ENCODE measurements at regions not wholly inside any gene's neighbourhood (a gene's known extent, or its start where the extent isn't known, plus 50 kb on each side); places are given as distances from the start of the nearest gene placed in this dataset.

DNA sequence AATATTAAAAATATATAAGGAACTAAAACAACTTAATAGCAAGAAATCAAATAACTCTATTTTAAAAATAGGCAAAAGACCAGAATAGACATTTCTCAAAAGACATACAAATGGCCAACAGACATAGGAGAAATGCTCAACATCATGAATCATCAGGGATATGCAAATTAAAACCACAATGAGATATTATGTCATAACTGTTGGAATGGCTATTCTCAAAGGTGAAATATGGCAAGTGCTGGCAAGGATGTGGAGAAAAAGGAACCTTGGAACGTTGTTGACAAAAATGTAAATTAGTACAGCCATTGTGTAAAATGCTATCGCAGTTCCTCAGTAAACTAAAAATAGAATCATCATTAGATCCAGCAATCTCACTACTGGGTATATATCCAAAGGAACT, 468.5 kb downstream of the NFIB start:
- in situ Hi-C loops (cut with HindIII; ENCODE audit: low sequenced_read_pairs), result no loop called here
- TF ChIP-seq, protein P1, sequence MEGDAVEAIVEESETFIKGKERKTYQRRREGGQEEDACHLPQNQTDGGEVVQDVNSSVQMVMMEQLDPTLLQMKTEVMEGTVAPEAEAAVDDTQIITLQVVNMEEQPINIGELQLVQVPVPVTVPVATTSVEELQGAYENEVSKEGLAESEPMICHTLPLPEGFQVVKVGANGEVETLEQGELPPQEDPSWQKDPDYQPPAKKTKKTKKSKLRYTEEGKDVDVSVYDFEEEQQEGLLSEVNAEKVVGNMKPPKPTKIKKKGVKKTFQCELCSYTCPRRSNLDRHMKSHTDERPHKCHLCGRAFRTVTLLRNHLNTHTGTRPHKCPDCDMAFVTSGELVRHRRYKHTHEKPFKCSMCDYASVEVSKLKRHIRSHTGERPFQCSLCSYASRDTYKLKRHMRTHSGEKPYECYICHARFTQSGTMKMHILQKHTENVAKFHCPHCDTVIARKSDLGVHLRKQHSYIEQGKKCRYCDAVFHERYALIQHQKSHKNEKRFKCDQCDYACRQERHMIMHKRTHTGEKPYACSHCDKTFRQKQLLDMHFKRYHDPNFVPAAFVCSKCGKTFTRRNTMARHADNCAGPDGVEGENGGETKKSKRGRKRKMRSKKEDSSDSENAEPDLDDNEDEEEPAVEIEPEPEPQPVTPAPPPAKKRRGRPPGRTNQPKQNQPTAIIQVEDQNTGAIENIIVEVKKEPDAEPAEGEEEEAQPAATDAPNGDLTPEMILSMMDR (IDR thresholded peaks at IDR 0.05; ENCODE audit: low read depth, low read length), result no peak

DNA sequence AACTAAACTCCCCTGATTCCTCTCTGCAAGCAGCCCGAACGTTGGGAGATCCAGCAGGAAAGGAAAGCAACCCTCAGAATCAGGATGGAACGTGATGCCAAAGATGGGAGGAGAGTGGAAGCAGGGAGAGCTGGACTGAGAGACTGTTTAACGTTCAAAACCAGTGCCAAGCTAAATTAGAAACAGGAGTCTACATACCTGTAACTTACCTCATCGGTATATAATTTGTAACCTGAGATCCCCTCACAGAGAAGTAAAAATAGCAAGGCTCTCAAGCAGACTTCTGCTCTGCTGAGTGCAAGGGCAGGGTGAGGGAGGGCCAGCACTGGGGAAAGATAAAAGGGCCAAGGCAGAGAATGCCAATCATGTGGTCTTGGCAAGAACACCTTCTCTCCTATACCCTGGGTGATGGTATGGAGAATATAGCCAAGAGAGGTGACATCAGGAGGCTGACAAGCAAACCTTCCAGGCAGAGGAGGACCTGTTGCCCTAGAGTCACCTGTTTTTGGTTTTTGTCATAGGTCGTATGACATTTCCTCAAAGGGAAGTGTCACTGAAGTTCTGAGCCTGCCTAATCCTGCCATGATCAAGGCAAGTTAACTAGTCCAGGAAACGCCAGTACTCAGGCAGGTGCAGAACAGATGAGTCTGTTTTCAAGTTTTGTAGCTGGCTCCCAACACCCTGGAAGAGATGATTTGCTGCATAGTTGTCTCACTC, 472.0 kb downstream of the NFIB start:
- in situ Hi-C loops (cut with HindIII; ENCODE audit: low sequenced_read_pairs), result no loop called here
- H3K4me3 ChIP-seq (ENCODE audit: low read depth, low read length), result no peak overlapping the region
- TF ChIP-seq, protein P1 (IDR thresholded peaks at IDR 0.05; ENCODE audit: low read depth, low read length), result no peak
- no peak for DNase-seq (ENCODE audit: low read depth, low spot score)

More for the DNA sequence above, 468.5 kb downstream of the NFIB start:
- DNase-seq (ENCODE audit: low read depth, low spot score), result peak; percentile 65
- no peak overlapping the region for H3K4me3 ChIP-seq (ENCODE audit: low read depth, low read length)

DNA sequence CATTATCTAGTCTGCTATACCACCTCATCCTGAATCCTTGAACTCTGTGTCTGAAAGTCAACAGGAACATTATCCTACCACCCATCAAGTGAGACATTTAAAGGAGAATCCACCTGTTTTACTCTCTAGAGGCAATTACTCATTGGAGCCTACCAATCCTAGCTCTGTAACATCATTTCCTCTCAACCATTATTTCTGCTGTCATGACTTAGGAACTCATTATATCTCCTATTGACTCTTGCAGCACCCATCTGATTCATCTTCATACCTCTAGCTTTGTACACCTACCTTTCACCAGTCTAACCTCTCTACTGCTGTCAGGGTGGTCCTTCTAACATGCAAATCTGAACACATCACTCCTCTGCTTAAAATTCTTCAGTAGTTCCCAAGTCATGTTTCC, 481.5 kb downstream of the NFIB start:
- in situ Hi-C loops (cut with HindIII; ENCODE audit: low sequenced_read_pairs), result no loop called here
- no peak overlapping the region for H3K4me3 ChIP-seq (ENCODE audit: low read depth, low read length)
- TF ChIP-seq, protein P1 (IDR thresholded peaks at IDR 0.05; ENCODE audit: low read depth, low read length), result no peak

DNA sequence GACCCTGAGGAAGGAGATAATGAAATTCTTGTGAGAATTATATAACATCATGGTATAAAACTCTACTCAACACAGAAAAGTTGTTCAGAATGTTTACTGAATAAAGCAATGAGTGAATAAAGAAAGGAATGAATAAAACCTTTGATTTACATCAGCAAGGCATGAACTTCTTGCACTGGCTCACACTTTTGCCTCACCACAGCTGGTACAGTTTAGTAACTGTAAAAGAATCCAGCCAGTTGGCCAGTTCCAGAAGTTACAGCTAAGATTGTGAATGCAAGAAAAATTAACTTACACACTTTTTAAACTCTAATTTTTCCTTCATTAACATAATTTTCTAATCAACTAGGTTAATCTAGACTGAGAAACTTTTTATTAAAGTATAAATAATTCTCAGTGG, 490.9 kb downstream of the NFIB start:
- DNase-seq (ENCODE audit: low read depth, low spot score), result peak; percentile 43
- in situ Hi-C loops (cut with HindIII; ENCODE audit: low sequenced_read_pairs), result no loop called here
- H3K4me3 ChIP-seq (ENCODE audit: low read depth, low read length), result no peak overlapping the region
- TF ChIP-seq, protein P1 (IDR thresholded peaks at IDR 0.05; ENCODE audit: low read depth, low read length), result no peak

More for the DNA sequence above, 481.5 kb downstream of the NFIB start:
- no peak for DNase-seq (ENCODE audit: low read depth, low spot score)

DNA sequence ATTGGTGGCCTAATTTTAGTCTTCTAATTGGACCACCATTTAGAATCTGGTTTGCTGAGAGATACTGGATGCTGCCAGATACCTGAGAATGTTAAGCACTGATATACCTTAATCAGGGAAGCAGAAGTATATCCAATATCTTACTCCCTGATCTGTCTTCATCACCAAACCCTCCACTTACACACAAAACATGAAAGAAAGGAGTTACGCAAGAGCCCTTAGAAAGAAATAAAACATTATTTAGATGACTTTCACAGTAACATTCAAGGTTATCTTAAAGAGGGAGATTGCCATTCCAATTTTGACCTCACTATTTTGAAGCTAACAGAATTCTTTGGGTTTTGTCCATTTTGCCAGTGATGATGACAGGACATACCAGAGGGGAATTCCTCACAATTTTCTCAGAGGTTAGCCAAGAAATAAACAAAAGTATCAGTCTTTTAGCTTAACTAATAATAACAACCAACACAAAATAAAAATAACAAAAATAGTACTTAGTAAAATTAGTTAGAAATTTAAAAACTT, 496.1 kb downstream of the NFIB start:
- in situ Hi-C loops (cut with HindIII; ENCODE audit: low sequenced_read_pairs), result no loop called here
- no peak for DNase-seq (ENCODE audit: low read depth, low spot score)
- TF ChIP-seq, protein P1 (IDR thresholded peaks at IDR 0.05; ENCODE audit: low read depth, low read length), result no peak
- H3K4me3 ChIP-seq (ENCODE audit: low read depth, low read length), result no peak overlapping the region

DNA sequence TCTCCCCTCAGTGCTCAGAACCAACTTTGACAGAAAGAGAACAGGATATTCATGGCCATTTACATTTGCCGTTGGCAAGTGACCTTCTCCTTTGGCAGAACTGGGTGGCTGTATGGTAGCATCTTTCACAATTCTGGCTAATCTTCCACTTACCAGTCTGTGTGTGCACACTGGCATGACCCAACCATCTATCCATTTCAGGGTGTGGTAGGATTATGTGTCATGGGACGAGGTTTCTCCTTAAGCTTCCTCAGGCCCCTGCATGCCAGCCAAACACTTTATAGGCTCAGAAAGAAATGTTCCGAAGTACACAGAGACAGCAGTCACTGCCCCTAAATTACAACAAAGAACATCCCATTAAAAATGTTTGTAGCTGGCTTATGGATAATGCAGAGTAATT, 497.1 kb downstream of the NFIB start:
- H3K4me3 ChIP-seq (ENCODE audit: low read depth, low read length), result no peak overlapping the region
- TF ChIP-seq, protein P1 (IDR thresholded peaks at IDR 0.05; ENCODE audit: low read depth, low read length), result no peak
- DNase-seq (ENCODE audit: low read depth, low spot score), result no peak
- in situ Hi-C loops (cut with HindIII; ENCODE audit: low sequenced_read_pairs), result no loop called here

Data from astrocyte of the spinal cord (primary cell).